OCI-LY7 (cell line): ENCODE measurements at regions not wholly inside any gene's neighbourhood (a gene's known extent, or its start where the extent isn't known, plus 50 kb on each side); places are given as distances from the start of the nearest gene placed in this dataset.

ENCODE experiments used
- BruUV-seq: library from RNA; stranded (reverse); fragments of 400-500 nt; replicated peaks from 2 replicates; lab custom pipeline; 2021; lab: Mats Ljungman, UMichigan
- CTCF ChIA-PET: fragments of 300-600 bp; sonication (Branson Sonifier 250); formaldehyde crosslinking; loops from one replicate; lab custom pipeline; 2022; ENCODE audit warnings: antibody characterized with exemption; ENCODE audit not compliant: unreplicated experiment; lab: Charles Lee
- POLR2A ChIA-PET: fragments of 300-600 bp; sonication (Branson Sonifier 250); formaldehyde crosslinking; loops from one replicate; lab custom pipeline; 2022; ENCODE audit warnings: antibody characterized with exemption; lab: Charles Lee
- DNase-seq: peaks from one replicate; pipeline ENCODE4 v3.0.0-alpha.2; 2015; ENCODE audit warnings: low spot score
- H2AFZ ChIP-seq: fragments of 200-600 bp; sonication (generic), shearing (Covaris generic); 2 replicates; pipeline ENCODE4 v1.6.1; 2014; ENCODE audit warnings: mild to moderate bottlenecking, antibody characterized with exemption, low read length, moderate library complexity
- H3K27ac ChIP-seq: fragments of 200-600 bp; sonication (generic); 2 replicates; pipeline ENCODE4 v1.5.1; 2014; ENCODE audit warnings: mixed run types, low read depth, mild to moderate bottlenecking, moderate library complexity, low read length, inconsistent platforms; ENCODE audit not compliant: poor library complexity, severe bottlenecking
- H3K36me3 ChIP-seq: fragments of 200-600 bp; sonication (generic); 2 replicates; pipeline ENCODE4 v1.6.1; 2014; ENCODE audit warnings: mild to moderate bottlenecking, antibody characterized with exemption, low read length, moderate library complexity, mixed read lengths; ENCODE audit not compliant: insufficient read depth
- H3K4me1 ChIP-seq: fragments of 200-600 bp; sonication (generic); 2 replicates; pipeline ENCODE4 v1.5.1; 2014; ENCODE audit warnings: mild to moderate bottlenecking, low read length; ENCODE audit not compliant: insufficient read depth, poor library complexity, severe bottlenecking
- H3K4me2 ChIP-seq: fragments of 200-600 bp; sonication (generic); 2 replicates; pipeline ENCODE4 v1.6.1; 2014; ENCODE audit warnings: mild to moderate bottlenecking, low read length
- H3K4me3 ChIP-seq: fragments of 200-600 bp; sonication (generic); 2 replicates; pipeline ENCODE4 v1.5.1; 2014; ENCODE audit warnings: mild to moderate bottlenecking, low read depth, low read length; ENCODE audit not compliant: poor library complexity, severe bottlenecking
- H3K79me2 ChIP-seq: fragments of 200-600 bp; sonication (generic); 2 replicates; pipeline ENCODE4 v1.6.1; 2016; ENCODE audit warnings: low read depth, mild to moderate bottlenecking, low read length, moderate library complexity, mixed read lengths; ENCODE audit not compliant: insufficient read depth
- H3K9me2 ChIP-seq: fragments of 200-600 bp; sonication (generic); 2 replicates; pipeline ENCODE4 v1.6.1; 2016; ENCODE audit warnings: mild to moderate bottlenecking, low read length, mixed read lengths; ENCODE audit not compliant: insufficient read depth
- H3K9me3 ChIP-seq: fragments of 200-600 bp; sonication (generic); 2 replicates; pipeline ENCODE4 v1.6.1; 2014; ENCODE audit warnings: mild to moderate bottlenecking, mixed run types, low read length, mixed read lengths
- H4K20me1 ChIP-seq: fragments of 200-600 bp; sonication (generic); 2 replicates; pipeline ENCODE4 v1.6.1; 2014; ENCODE audit warnings: mild to moderate bottlenecking, antibody characterized with exemption, low read length, moderate library complexity, mixed read lengths; ENCODE audit not compliant: insufficient read depth
- EZH2phosphoT487 ChIP-seq: fragments of 200-600 bp; sonication (generic); IDR thresholded peaks from 2 replicates; pipeline ENCODE4 v1.6.1; 2018; ENCODE audit warnings: low read depth, borderline replicate concordance, mild to moderate bottlenecking, mixed run types, antibody characterized with exemption, low read length, moderate library complexity, mixed read lengths
- intact Hi-C: fragments of 100-400 bp; cut with micrococcal nuclease; formaldehyde crosslinking; loops from one replicate; pipeline ENCODE4 v1.10.0; 2022; ENCODE audit not compliant: unreplicated experiment
- TF ChIP-seq, protein P1 (sequence below): fragments of 200-600 bp; sonication (generic); conservative IDR thresholded peaks from 2 replicates; pipeline ENCODE4 v1.5.1; 2014; ENCODE audit warnings: mild to moderate bottlenecking, antibody characterized with exemption, low read length, moderate library complexity, mixed read lengths

DNA sequence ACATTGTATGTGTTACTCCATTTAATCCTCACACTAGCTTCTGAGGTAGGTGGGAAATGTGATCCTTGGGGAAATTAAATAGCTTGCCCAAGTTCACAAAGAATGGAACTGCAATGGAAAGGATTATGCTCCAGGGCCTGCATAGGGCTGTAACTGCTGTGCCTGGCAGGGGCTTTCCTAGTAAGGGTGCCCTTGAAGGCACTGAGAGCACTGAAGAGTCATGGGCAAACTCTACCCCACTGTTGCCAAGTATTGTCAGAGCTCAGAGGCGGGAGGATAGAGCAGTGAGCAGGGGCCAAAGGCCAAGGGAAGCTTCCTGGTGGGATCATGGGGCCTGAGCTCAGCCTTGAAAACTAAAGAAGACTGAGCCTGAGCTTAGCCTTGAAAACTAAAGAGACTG, 133.0 kb upstream of the NALF2 start:
- ChIA-PET POLR2A (no interaction called here), CTCF (no interaction called here)
- no peak for TF ChIP-seq EZH2phosphoT487
- TF ChIP-seq, protein P1, sequence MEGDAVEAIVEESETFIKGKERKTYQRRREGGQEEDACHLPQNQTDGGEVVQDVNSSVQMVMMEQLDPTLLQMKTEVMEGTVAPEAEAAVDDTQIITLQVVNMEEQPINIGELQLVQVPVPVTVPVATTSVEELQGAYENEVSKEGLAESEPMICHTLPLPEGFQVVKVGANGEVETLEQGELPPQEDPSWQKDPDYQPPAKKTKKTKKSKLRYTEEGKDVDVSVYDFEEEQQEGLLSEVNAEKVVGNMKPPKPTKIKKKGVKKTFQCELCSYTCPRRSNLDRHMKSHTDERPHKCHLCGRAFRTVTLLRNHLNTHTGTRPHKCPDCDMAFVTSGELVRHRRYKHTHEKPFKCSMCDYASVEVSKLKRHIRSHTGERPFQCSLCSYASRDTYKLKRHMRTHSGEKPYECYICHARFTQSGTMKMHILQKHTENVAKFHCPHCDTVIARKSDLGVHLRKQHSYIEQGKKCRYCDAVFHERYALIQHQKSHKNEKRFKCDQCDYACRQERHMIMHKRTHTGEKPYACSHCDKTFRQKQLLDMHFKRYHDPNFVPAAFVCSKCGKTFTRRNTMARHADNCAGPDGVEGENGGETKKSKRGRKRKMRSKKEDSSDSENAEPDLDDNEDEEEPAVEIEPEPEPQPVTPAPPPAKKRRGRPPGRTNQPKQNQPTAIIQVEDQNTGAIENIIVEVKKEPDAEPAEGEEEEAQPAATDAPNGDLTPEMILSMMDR = no peak
- no peaks in the 10 kb centered on the region for H3K4me1 ChIP-seq
- H3K9me2 ChIP-seq = no peaks in the 10 kb centered on the region
- no peaks in the 10 kb centered on the region for H3K9me3 ChIP-seq
- no peaks in the 10 kb centered on the region for H3K36me3 ChIP-seq
- H4K20me1 ChIP-seq = no peaks in the 10 kb centered on the region
- no peak overlapping the region for H3K4me2 ChIP-seq
- H3K79me2 ChIP-seq = no peaks in the 10 kb centered on the region
- DNase-seq = no peak
- H3K4me3 ChIP-seq = no peak overlapping the region
- intact Hi-C loops = no loop called here
- no TSS peak for BruUV-seq
- no peak overlapping the region for H3K27ac ChIP-seq
- H2AFZ ChIP-seq = no peak overlapping the region

DNA sequence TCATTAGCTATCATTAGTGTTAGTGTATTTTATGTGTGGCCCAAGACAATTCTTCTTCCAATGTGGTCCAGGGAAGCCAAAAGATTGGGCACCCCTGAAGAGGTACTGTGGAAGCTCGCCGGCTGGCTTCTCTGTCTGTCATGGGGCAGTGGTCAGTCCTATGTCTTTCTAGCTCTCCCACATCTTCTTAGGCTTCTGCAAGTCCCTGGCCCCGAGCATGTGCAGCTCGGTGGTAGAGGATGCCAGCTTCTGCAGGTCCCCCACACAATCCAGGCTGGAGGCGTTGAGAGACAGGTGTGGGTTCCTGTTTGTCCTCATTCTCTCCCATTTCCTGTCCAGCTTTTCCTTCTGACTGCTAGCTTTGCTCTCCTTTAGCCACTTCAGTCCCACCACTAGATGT, 134.1 kb upstream of the NALF2 start:
- Histone ChIP-seq H3K4me1 (no peaks in the 10 kb centered on the region), H3K4me3 (no peak overlapping the region), H2AFZ (no peak overlapping the region), H3K27ac (no peak overlapping the region), H3K9me3 (no peaks in the 10 kb centered on the region), H3K4me2 (no peak overlapping the region), H3K36me3 (no peaks in the 10 kb centered on the region), H3K9me2 (no peaks in the 10 kb centered on the region), H3K79me2 (no peaks in the 10 kb centered on the region), H4K20me1 (no peaks in the 10 kb centered on the region)
- ChIA-PET CTCF (no interaction called here), POLR2A (no interaction called here)
- no peak for DNase-seq
- no peak for TF ChIP-seq EZH2phosphoT487
- TF ChIP-seq, protein P1 = no peak
- intact Hi-C loops = no loop called here
- no TSS peak for BruUV-seq

DNA sequence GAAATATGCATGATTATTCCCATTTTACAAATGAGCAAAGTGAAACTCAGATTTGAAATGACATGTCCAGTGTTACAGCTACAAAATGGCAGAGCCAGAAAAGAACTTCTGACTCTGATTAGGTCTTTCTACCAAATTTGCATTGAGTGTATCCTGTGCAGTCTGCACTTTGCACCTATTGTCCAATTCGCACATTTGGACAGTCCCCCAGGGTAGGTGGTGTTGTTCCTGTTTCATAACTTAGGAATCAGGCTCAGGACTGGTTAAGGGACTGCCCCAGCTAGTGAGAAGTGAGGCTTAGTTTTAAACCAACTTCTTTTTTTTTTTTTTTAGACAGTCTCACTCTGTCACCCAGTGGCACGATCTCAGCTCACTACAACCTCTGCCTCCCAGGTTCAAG, 137.9 kb upstream of the NALF2 start:
- ChIA-PET CTCF (no interaction called here), POLR2A (interaction anchor here (0.6 kb wide), 1 partner anchor 650 kb away, joined by 3 read pairs; no protein-coding TSS in a partner anchor)
- TF ChIP-seq, protein P1 = no peak
- no peak for TF ChIP-seq EZH2phosphoT487
- Histone ChIP-seq H3K9me2 (no peaks in the 10 kb centered on the region), H3K27ac (no peak overlapping the region), H3K4me2 (no peak overlapping the region), H3K9me3 (no peaks in the 10 kb centered on the region), H3K79me2 (no peaks in the 10 kb centered on the region), H3K36me3 (no peaks in the 10 kb centered on the region), H4K20me1 (no peaks in the 10 kb centered on the region), H3K4me1 (no peaks in the 10 kb centered on the region), H2AFZ (no peak overlapping the region), H3K4me3 (no peak overlapping the region)
- DNase-seq = no peak
- no TSS peak for BruUV-seq
- intact Hi-C loops = no loop called here
